Osteocyte (in vitro differentiated cells): ENCODE measurements at regions not wholly inside any gene's neighbourhood (a gene's known extent, or its start where the extent isn't known, plus 50 kb on each side); places are given as distances from the start of the nearest gene placed in this dataset.

Experiments
- DNase-seq: peaks from one replicate; pipeline ENCODE4 v3.0.0; 2021; ENCODE audit warnings: mixed read lengths; ENCODE audit not compliant: unreplicated experiment; ENCODE audit errors: extremely low spot score
- H3K27ac Mint-ChIP-seq: one replicate; pipeline ENCODE4 v1.8.0; 2021; ENCODE audit warnings: mild to moderate bottlenecking, mixed read lengths; ENCODE audit not compliant: unreplicated experiment
- H3K27me3 Mint-ChIP-seq: one replicate; pipeline ENCODE4 v1.8.0; 2021; ENCODE audit warnings: mixed read lengths; ENCODE audit not compliant: unreplicated experiment
- H3K36me3 Mint-ChIP-seq: one replicate; pipeline ENCODE4 v1.8.0; 2021; ENCODE audit warnings: mixed read lengths; ENCODE audit not compliant: unreplicated experiment
- H3K4me1 Mint-ChIP-seq: one replicate; pipeline ENCODE4 v1.8.0; 2021; ENCODE audit warnings: mixed read lengths; ENCODE audit not compliant: unreplicated experiment
- H3K4me3 Mint-ChIP-seq: one replicate; pipeline ENCODE4 v1.8.0; 2021; ENCODE audit warnings: mild to moderate bottlenecking, moderate library complexity, mixed read lengths; ENCODE audit not compliant: unreplicated experiment
- H3K9me3 Mint-ChIP-seq: one replicate; pipeline ENCODE4 v1.8.0; 2021; ENCODE audit warnings: mixed read lengths; ENCODE audit not compliant: unreplicated experiment
- TF ChIP-seq, protein P1 (sequence below): fragments of 200-600 bp; sonication (generic); IDR thresholded peaks from 2 replicates; pipeline ENCODE4 v1.5.0; 2021; ENCODE audit warnings: antibody characterized with exemption, mild to moderate bottlenecking, moderate library complexity

DNA sequence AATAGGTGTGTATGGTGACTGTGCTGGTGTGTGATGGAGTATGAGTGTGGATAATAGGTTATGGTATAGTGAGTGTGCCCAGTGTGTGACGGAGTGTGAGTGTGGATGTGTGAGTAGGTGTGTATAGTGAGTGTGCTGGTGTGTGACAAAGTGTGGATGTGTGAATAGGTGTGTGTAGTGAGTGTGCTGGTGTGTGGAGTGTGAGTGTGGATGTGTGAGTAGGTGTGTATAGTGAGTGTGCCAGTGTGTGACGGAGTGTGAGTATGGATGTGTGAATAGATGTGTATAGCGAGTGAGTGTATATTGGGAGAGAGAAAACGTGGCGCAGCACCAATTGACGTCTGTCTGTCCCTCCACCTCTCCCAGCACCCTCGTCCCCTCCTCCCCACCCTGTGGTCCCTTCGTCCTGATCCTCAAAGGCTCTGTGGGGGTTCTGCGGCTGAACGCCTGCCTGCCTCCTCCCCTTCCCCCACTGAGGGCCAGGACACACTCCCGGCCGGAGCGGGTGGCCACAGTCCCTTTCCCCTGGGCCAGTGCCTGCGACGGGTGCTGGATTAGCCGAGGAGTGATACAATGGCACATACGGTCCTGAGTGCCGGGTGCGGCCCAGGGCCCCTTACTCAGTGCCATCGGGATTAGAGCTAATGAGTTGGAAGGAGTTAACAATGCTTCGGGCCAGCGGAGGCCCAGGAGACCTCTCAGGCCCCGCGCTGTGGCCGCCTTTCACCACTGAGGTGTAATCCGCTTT lies 160.0 kb downstream of the MRM1 start:
- H3K4me1 Mint-ChIP-seq = no peaks in the 10 kb centered on the region

DNA sequence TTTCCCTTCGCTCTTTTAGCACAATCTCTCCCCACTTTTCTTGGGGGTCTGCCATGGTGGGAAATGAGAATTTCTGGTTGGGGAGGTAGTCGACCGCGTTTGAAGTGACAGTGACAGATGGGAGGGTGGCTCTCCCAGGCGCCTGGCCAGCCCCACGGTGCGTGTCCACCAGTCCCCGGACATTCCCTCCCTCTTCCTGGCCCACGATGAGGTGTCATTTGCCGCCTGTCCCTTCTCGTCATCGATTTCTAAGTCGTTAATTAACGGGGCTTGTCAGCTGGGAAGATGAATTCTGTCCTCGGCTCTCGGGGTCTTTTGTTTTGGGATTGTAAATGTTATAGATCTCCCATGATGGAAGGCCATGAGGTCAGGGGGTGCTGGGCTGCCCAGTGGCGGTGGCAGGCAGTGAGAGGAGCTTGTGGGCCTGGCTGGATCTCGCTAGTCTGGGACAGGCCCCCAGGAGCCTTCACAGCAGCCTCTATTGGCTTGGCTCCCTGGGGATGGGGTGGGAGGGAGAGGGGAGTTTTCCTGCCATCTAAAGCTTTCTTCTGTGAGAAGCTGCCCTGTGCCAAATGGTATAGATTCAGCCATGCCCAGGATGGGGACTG lies 164.2 kb downstream of the MRM1 start:
- TF ChIP-seq, protein P1, sequence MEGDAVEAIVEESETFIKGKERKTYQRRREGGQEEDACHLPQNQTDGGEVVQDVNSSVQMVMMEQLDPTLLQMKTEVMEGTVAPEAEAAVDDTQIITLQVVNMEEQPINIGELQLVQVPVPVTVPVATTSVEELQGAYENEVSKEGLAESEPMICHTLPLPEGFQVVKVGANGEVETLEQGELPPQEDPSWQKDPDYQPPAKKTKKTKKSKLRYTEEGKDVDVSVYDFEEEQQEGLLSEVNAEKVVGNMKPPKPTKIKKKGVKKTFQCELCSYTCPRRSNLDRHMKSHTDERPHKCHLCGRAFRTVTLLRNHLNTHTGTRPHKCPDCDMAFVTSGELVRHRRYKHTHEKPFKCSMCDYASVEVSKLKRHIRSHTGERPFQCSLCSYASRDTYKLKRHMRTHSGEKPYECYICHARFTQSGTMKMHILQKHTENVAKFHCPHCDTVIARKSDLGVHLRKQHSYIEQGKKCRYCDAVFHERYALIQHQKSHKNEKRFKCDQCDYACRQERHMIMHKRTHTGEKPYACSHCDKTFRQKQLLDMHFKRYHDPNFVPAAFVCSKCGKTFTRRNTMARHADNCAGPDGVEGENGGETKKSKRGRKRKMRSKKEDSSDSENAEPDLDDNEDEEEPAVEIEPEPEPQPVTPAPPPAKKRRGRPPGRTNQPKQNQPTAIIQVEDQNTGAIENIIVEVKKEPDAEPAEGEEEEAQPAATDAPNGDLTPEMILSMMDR = no peak
- H3K27ac Mint-ChIP-seq = no peak overlapping the region
- H3K9me3 Mint-ChIP-seq = no peaks in the 10 kb centered on the region
- H3K4me1 Mint-ChIP-seq = no peaks in the 10 kb centered on the region
- no peak overlapping the region for H3K4me3 Mint-ChIP-seq
- DNase-seq = no peak
- H3K27me3 Mint-ChIP-seq = peaks cover 5% of the 10 kb centered on the region
- no peaks in the 10 kb centered on the region for H3K36me3 Mint-ChIP-seq

More for the DNA sequence above, 160.0 kb downstream of the MRM1 start:
- no peak for DNase-seq
- no peaks in the 10 kb centered on the region for H3K36me3 Mint-ChIP-seq
- no peak overlapping the region for H3K27ac Mint-ChIP-seq
- no peak overlapping the region for H3K4me3 Mint-ChIP-seq
- TF ChIP-seq, protein P1 = no peak
- no peaks in the 10 kb centered on the region for H3K27me3 Mint-ChIP-seq
- no peaks in the 10 kb centered on the region for H3K9me3 Mint-ChIP-seq

DNA sequence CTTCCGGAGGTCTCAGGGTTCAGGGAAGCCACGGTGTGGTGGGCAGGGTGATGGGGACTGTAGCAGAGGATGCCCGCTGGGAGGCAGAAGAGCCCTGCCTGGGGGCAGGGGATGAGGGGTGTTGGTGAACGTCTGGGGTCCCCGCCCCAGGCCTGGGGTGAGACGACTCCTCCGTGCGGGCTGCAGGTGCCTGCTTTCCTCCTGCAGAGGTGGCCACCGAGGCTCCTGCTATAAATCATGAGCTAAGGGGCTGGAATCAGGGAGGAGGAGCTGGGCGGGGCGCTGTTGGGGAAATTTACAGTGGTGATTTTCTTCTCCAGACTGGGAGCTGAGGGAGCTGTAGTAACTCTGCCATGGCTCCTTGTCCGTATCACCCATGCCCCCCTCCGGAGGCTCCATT lies 167.0 kb downstream of the MRM1 start:
- TF ChIP-seq, protein P1 = no peak
- Mint-ChIP-seq H3K27ac (no peak overlapping the region), H3K4me3 (no peak overlapping the region), H3K27me3 (peaks cover 32% of the 10 kb centered on the region), H3K4me1 (no peaks in the 10 kb centered on the region), H3K9me3 (no peaks in the 10 kb centered on the region), H3K36me3 (no peaks in the 10 kb centered on the region)
- no peak for DNase-seq

DNA sequence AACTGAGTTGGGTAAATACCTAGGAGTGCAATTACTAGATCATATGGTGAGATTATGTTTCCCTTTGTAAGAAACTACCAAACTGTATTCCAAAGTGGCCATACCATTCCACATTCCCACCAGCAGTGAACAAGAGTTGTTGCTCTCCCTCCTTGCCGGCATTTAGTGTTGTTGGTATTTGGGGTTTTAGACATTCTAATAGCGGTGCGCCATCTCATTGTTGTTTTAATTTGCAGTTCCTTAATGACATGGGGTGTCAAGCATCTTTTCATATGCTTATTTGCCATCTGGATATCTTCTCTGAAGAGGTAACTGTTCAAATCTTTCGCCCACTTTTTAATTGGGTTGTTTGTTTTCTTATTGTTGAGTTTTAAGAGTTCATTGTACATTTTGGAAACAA lies 164.2 kb upstream of the LHX1 start:
- no peaks in the 10 kb centered on the region for H3K36me3 Mint-ChIP-seq
- no peaks in the 10 kb centered on the region for H3K4me1 Mint-ChIP-seq
- DNase-seq = no peak
- H3K9me3 Mint-ChIP-seq = no peaks in the 10 kb centered on the region
- TF ChIP-seq, protein P1 = no peak
- H3K27ac Mint-ChIP-seq = no peak overlapping the region
- no peak overlapping the region for H3K4me3 Mint-ChIP-seq
- peaks cover 42% of the 10 kb centered on the region for H3K27me3 Mint-ChIP-seq

DNA sequence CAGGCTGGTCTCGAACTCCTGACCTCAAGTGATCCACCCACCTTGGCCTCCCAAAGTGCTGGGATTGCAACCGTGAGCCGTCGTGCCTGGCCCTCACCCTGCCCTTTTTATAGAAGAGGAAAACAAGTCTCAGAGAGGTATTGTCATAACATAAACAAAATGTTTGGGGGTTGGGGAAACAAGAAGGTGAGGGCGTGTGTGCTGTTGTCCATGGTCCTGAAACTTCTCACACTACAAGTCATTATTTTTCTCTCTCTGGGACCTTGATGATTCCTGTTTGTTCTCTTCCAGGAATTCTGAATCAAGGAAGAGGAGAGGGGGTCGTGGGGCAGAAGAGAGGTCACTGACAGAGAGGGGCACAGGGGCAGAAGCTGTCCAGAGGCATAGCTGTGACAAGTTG lies 160.2 kb upstream of the LHX1 start:
- H3K4me1 Mint-ChIP-seq = no peaks in the 10 kb centered on the region
- no peaks in the 10 kb centered on the region for H3K36me3 Mint-ChIP-seq
- H3K27me3 Mint-ChIP-seq = peaks cover 31% of the 10 kb centered on the region
- H3K9me3 Mint-ChIP-seq = no peaks in the 10 kb centered on the region
- no peak overlapping the region for H3K4me3 Mint-ChIP-seq
- DNase-seq = no peak
- TF ChIP-seq, protein P1 = no peak
- H3K27ac Mint-ChIP-seq = no peak overlapping the region
